Limb (tissue), 2 donors: ENCODE measurements at regions not wholly inside any gene's neighbourhood (a gene's known extent, or its start where the extent isn't known, plus 50 kb on each side); places are given as distances from the start of the nearest gene placed in this dataset.

ENCODE experiments used
- DNase-seq, 2 donors: peaks; one replicate each; pipeline ENCODE4 v3.0.0-alpha.2; 2016; ENCODE audit errors: extremely low spot score in 2 of 2

GRCh38 chr3:75985432-75985831, 200.1 kb upstream of the ZNF717 start:
- DNase-seq: no peak

- DNase-seq: no peak
These were observed 224.9 kb upstream of the ZNF717 start for GRCh38 chr3:76010252-76010651.

GRCh38 chr3:76011121-76011520, 225.8 kb upstream of the ZNF717 start:
- no peak for DNase-seq

- DNase-seq: no peak
These were observed 230.1 kb upstream of the ZNF717 start for GRCh38 chr3:76015496-76015895.

- no peak for DNase-seq
These were observed 230.8 kb upstream of the ZNF717 start for GRCh38 chr3:76016111-76016510.

- no peak for DNase-seq
These were observed 231.6 kb upstream of the ZNF717 start for GRCh38 chr3:76016769-76017439.

GRCh38 chr3:76021376-76021775, 236.0 kb upstream of the ZNF717 start:
- DNase-seq: no peak

GRCh38 chr3:76024640-76025039, 239.3 kb upstream of the ZNF717 start:
- DNase-seq: peak in 1 of 2 donors; percentile 17

- no peak for DNase-seq
These were observed 240.2 kb upstream of the ZNF717 start for GRCh38 chr3:76025561-76025960.

GRCh38 chr3:76026379-76026778, 241.0 kb upstream of the ZNF717 start:
- DNase-seq: no peak

- DNase-seq: no peak
These were observed 243.4 kb upstream of the ZNF717 start for GRCh38 chr3:76028774-76029173.

GRCh38 chr3:76034649-76035048, 249.3 kb upstream of the ZNF717 start:
- DNase-seq: no peak

- DNase-seq: no peak
These were observed 249.8 kb upstream of the ZNF717 start for GRCh38 chr3:76035117-76035516.

GRCh38 chr3:76038949-76039348, 253.6 kb upstream of the ZNF717 start:
- no peak for DNase-seq

GRCh38 chr3:76039431-76039830, 254.1 kb upstream of the ZNF717 start:
- DNase-seq: no peak

GRCh38 chr3:76040946-76041345, 255.6 kb upstream of the ZNF717 start:
- no peak for DNase-seq

GRCh38 chr3:76043746-76044145, 258.4 kb upstream of the ZNF717 start:
- no peak for DNase-seq

GRCh38 chr3:76044601-76045600, 259.6 kb upstream of the ZNF717 start:
- peak; percentile 44 to 60 for DNase-seq

- no peak for DNase-seq
These were observed 262.0 kb upstream of the ZNF717 start for GRCh38 chr3:76047368-76047767.

- DNase-seq: no peak
These were observed 264.4 kb upstream of the ZNF717 start for GRCh38 chr3:76049776-76050175.

- no peak for DNase-seq
These were observed 265.8 kb upstream of the ZNF717 start for GRCh38 chr3:76051145-76051544.

GRCh38 chr3:76054404-76054803, 269.1 kb upstream of the ZNF717 start:
- no peak for DNase-seq

GRCh38 chr3:76061654-76062053, 276.3 kb upstream of the ZNF717 start:
- DNase-seq: no peak
